PC-3 (cell line): ENCODE measurements at regions not wholly inside any gene's neighbourhood (a gene's known extent, or its start where the extent isn't known, plus 50 kb on each side); places are given as distances from the start of the nearest gene placed in this dataset.
"Not testable (repeated sequence)": the region's sequence is repeated elsewhere in the genome, so short reads cannot be mapped to it uniquely, and the experiment has no call there.

Experiments used
- ATAC-seq: fragments of 200-7000 bp; cut with Tn5 transposase; 2 replicates; pipeline ENCODE4 v1.9.1; 2020; ENCODE audit warnings: mild to moderate bottlenecking, moderate library complexity
- BruUV-seq: library from RNA; stranded (reverse); fragments of 400-500 nt; replicated peaks from 2 replicates; lab custom pipeline; 2021; lab: Mats Ljungman, UMichigan
- CTCF ChIA-PET: fragments of 300-600 bp; sonication (Branson Sonifier 250); formaldehyde crosslinking; loops from one replicate; lab custom pipeline; 2022; ENCODE audit warnings: antibody characterized with exemption; lab: Charles Lee
- POLR2A ChIA-PET: fragments of 300-600 bp; sonication (Branson Sonifier 250); formaldehyde crosslinking; loops from one replicate; lab custom pipeline; 2022; ENCODE audit warnings: antibody characterized with exemption; ENCODE audit not compliant: unreplicated experiment; lab: Charles Lee
- DNase-seq: peaks from one replicate; pipeline ENCODE4 v3.0.0-alpha.2; 2015
- H2AFZ ChIP-seq: fragments of 300-600 bp; sonication (generic); 2 replicates; pipeline ENCODE4 v1.6.0; 2016; ENCODE audit warnings: antibody characterized with exemption, low read length
- H3F3A ChIP-seq: fragments of 300-600 bp; sonication (generic); one replicate; pipeline ENCODE4 v1.6.0; 2017; ENCODE audit warnings: antibody characterized with exemption, low read length, control low read depth, mild to moderate bottlenecking; ENCODE audit not compliant: unreplicated experiment
- H3K27ac ChIP-seq: fragments of 300-600 bp; sonication (generic); 2 replicates; pipeline ENCODE4 v1.5.1; 2016; ENCODE audit warnings: mild to moderate bottlenecking, low read length
- H3K27me3 ChIP-seq: fragments of 300-600 bp; sonication (generic); 2 replicates; pipeline ENCODE4 v1.6.1; 2016; ENCODE audit warnings: low read length, mixed read lengths
- H3K36me3 ChIP-seq: fragments of 300-600 bp; sonication (generic); 2 replicates; pipeline ENCODE4 v1.6.1; 2016; ENCODE audit warnings: low read depth, mixed run types, low read length, mixed read lengths
- H3K4me1 ChIP-seq: fragments of 300-600 bp; sonication (generic); 2 replicates; pipeline ENCODE4 v1.5.1; 2016; ENCODE audit warnings: low read length; ENCODE audit not compliant: insufficient read depth
- H3K4me2 ChIP-seq: fragments of 300-600 bp; sonication (generic); 2 replicates; pipeline ENCODE4 v1.6.0; 2016; ENCODE audit warnings: low read length
- H3K4me3 ChIP-seq: fragments of 300-600 bp; sonication (generic); 2 replicates; pipeline ENCODE4 v1.5.1; 2016; ENCODE audit warnings: mild to moderate bottlenecking, low read length, mixed read lengths
- H3K79me2 ChIP-seq: fragments of 300-600 bp; sonication (generic); 2 replicates; pipeline ENCODE4 v1.6.1; 2017; ENCODE audit warnings: low read length, mixed read lengths
- H3K9ac ChIP-seq: fragments of 300-600 bp; sonication (generic); 2 replicates; pipeline ENCODE4 v1.6.0; 2016; ENCODE audit warnings: mild to moderate bottlenecking, low read length
- H3K9me2 ChIP-seq: fragments of 300-600 bp; sonication (generic); replicated peaks from 2 replicates; pipeline ENCODE4 v1.6.1; 2016; ENCODE audit warnings: mixed run types, low read length, mixed read lengths
- H3K9me3 ChIP-seq: fragments of 300-600 bp; sonication (generic); 2 replicates; pipeline ENCODE4 v1.6.1; 2016; ENCODE audit warnings: low read length, mixed read lengths
- H4K20me1 ChIP-seq: fragments of 300-600 bp; sonication (generic); 2 replicates; pipeline ENCODE4 v1.6.1; 2016; ENCODE audit warnings: low read length, mixed read lengths
- CTCF ChIP-seq: fragments of 300-600 bp; sonication (generic); conservative IDR thresholded peaks from 2 replicates; pipeline ENCODE4 v1.5.1; 2017; ENCODE audit warnings: antibody characterized with exemption, low read depth, mild to moderate bottlenecking, low read length
- EZH2 ChIP-seq: fragments of 300-600 bp; sonication (generic); IDR thresholded peaks from one replicate; pipeline ENCODE4 v1.6.1; 2017; ENCODE audit warnings: antibody characterized with exemption, mild to moderate bottlenecking, low read length; ENCODE audit not compliant: unreplicated experiment
- EZH2phosphoT487 ChIP-seq: fragments of 300-600 bp; sonication (generic); IDR thresholded peaks from 2 replicates; pipeline ENCODE4 v1.6.1; 2018; ENCODE audit warnings: mild to moderate bottlenecking, antibody characterized with exemption, low read length, borderline replicate concordance
- intact Hi-C: fragments of 100-400 bp; cut with micrococcal nuclease; formaldehyde crosslinking; loops from 2 replicates; pipeline ENCODE4 v1.9.0; 2023

GRCh38 chr17:21573961-21574610 is 118.2 kb upstream of the KCNJ18 start:
- ChIA-PET POLR2A (no interaction called here), CTCF (no interaction called here)
- Histone ChIP-seq H3K4me1 (no peaks in the 10 kb centered on the region), H3K9me3 (no peaks in the 10 kb centered on the region), H3K36me3 (no peaks in the 10 kb centered on the region), H3K4me3 (no peak overlapping the region), H3K27me3 (no peaks in the 10 kb centered on the region), H3F3A (no peaks in the 10 kb centered on the region), H3K9ac (no peak overlapping the region), H2AFZ (no peak overlapping the region), H3K27ac (no peak overlapping the region), H3K9me2 (no peaks in the 10 kb centered on the region), H3K79me2 (no peaks in the 10 kb centered on the region), H4K20me1 (no peaks in the 10 kb centered on the region), H3K4me2 (no peak overlapping the region)
- DNase-seq (no peak), ATAC-seq (no peak)
- BruUV-seq: no TSS peak
- intact Hi-C loops: no loop called here
- TF ChIP-seq CTCF (no peak), EZH2phosphoT487 (no peak)

- H3K4me3 ChIP-seq, H3K79me2 ChIP-seq, H3F3A ChIP-seq, H3K4me2 ChIP-seq, H3K4me1 ChIP-seq, H3K36me3 ChIP-seq, H3K27me3 ChIP-seq, DNase-seq, H4K20me1 ChIP-seq, POLR2A ChIA-PET, H3K9me3 ChIP-seq, ATAC-seq, H3K9me2 ChIP-seq, CTCF ChIA-PET, H2AFZ ChIP-seq, H3K9ac ChIP-seq, BruUV-seq, H3K27ac ChIP-seq, intact Hi-C loops: not testable (repeated sequence)
These were observed 117.6 kb upstream of the KCNJ18 start for GRCh38 chr17:21574611-21575255.

GRCh38 chr17:21578783-21579182 is 113.5 kb upstream of the KCNJ18 start:
- H3K4me3 ChIP-seq, H3K79me2 ChIP-seq, H3K9ac ChIP-seq, H3K4me1 ChIP-seq, H3K36me3 ChIP-seq, H3K27me3 ChIP-seq, DNase-seq, CTCF ChIA-PET, H3F3A ChIP-seq, BruUV-seq, H3K27ac ChIP-seq, ATAC-seq, H2AFZ ChIP-seq, intact Hi-C loops, H3K9me2 ChIP-seq, H3K9me3 ChIP-seq, POLR2A ChIA-PET, H4K20me1 ChIP-seq, H3K4me2 ChIP-seq: not testable (repeated sequence)

- TF ChIP-seq EZH2: no peak
- TF ChIP-seq EZH2phosphoT487: no peak
- no peak for TF ChIP-seq CTCF
- H3K4me2 ChIP-seq: no peak overlapping the region
- DNase-seq (no peak), ATAC-seq (no peak)
- no peaks in the 10 kb centered on the region for H4K20me1 ChIP-seq
- peaks cover 14% of the 10 kb centered on the region; the same call in 1 of the 2 replicates for H3K27me3 ChIP-seq
- ChIA-PET POLR2A (no interaction called here), CTCF (no interaction called here)
- H3F3A ChIP-seq: no peaks in the 10 kb centered on the region
- no TSS peak for BruUV-seq
- H3K27ac ChIP-seq: no peak overlapping the region
- no peak overlapping the region for H3K4me3 ChIP-seq
- intact Hi-C loops: no loop called here
- no peaks in the 10 kb centered on the region for H3K4me1 ChIP-seq
- H3K9ac ChIP-seq: no peak overlapping the region
- no peak overlapping the region for H2AFZ ChIP-seq
- no peaks in the 10 kb centered on the region for H3K9me2 ChIP-seq
- H3K79me2 ChIP-seq: no peaks in the 10 kb centered on the region
- H3K36me3 ChIP-seq: no peaks in the 10 kb centered on the region
- no peaks in the 10 kb centered on the region for H3K9me3 ChIP-seq
These were observed 99.5 kb upstream of the KCNJ18 start for GRCh38 chr17:21592774-21593173.

- H3K4me2 ChIP-seq, H3K4me3 ChIP-seq, intact Hi-C loops, H4K20me1 ChIP-seq, BruUV-seq, H2AFZ ChIP-seq, H3K9ac ChIP-seq, H3K9me3 ChIP-seq, H3F3A ChIP-seq, POLR2A ChIA-PET, H3K9me2 ChIP-seq, H3K79me2 ChIP-seq, ATAC-seq, CTCF ChIA-PET, H3K4me1 ChIP-seq, H3K27ac ChIP-seq, H3K36me3 ChIP-seq, DNase-seq: not testable (repeated sequence)
- peaks cover 22% of the 10 kb centered on the region; the same call in 1 of the 2 replicates for H3K27me3 ChIP-seq
These were observed 98.7 kb upstream of the KCNJ18 start for GRCh38 chr17:21593452-21594105.
